Iris pigment epithelial cell (primary cell): ENCODE measurements at regions not wholly inside any gene's neighbourhood (a gene's known extent, or its start where the extent isn't known, plus 50 kb on each side); places are given as distances from the start of the nearest gene placed in this dataset.
"Not testable (repeated sequence)": the region's sequence is repeated elsewhere in the genome, so short reads cannot be mapped to it uniquely, and the experiment has no call there.

Experiments
- DNase-seq: peaks from one replicate; pipeline ENCODE4 v3.0.0-alpha.2; 2011; ENCODE audit warnings: low read depth

GRCh38 chr17:20944014-20944865 is 98.6 kb downstream of the USP22 start:
- no peak for DNase-seq

DNA sequence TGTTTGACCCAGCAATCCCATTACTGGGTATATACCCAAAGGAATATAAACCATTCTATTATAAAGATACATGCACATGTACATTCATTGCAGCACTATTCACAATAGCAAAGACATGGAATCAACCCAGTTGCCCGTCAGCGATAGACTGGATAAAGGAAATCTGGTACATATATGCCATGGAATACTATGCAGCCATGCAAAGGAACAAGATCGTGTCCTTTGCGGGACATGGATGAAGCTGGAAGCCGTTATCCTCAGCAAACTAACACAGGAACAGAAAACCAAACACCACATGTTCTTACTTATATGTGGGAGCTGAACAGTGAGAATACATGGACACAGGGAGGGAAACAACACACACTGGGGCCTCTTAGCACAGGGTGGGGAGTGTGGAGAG is 95.1 kb downstream of the USP22 start:
- DNase-seq: not testable (repeated sequence)

DNA sequence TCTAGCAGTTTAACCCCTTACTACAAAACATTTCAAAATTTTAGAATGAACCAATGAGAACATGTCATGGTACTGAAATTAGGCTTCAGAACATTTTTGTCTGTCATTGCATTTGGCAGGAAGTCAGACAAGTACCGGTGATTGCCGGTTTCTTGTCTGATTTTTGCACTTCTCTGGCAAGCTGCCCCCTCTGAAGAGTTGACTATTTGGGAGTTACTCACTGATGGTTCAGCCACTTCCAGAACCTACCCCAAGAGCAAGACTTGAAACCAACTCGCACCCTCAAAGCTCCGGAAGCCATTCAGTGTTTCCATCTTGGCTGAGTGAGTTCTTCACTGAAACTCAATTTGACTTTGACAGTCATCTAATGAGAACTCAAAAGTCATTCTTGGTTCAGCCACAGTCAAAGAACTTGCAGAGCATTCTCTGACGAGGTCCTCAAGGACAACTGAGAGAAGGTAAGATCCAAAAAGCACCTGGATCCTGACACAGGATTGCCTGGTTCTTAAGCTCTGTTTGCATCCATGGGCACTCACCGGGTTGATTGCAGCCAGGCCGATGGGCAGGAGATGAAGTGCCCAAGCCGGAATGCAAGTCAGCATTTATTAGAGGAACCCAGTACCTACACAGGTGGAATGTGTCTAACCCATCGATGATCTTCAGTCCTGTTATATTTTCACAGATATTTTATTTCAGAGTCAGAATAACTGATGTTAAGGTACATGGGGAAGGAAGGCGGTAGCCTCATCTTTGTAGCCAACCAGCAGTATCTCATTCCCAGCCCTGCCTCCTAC is 93.6 kb downstream of the USP22 start:
- no peak for DNase-seq
